Kidney tubule cell (primary cell): ENCODE measurements at regions not wholly inside any gene's neighbourhood (a gene's known extent, or its start where the extent isn't known, plus 50 kb on each side); places are given as distances from the start of the nearest gene placed in this dataset.
"Not testable (repeated sequence)": the region's sequence is repeated elsewhere in the genome, so short reads cannot be mapped to it uniquely, and the experiment has no call there.

ENCODE experiments used
- DNase-seq: peaks from one replicate; pipeline ENCODE4 v3.0.0-alpha.2; 2018; ENCODE audit warnings: low spot score

DNA sequence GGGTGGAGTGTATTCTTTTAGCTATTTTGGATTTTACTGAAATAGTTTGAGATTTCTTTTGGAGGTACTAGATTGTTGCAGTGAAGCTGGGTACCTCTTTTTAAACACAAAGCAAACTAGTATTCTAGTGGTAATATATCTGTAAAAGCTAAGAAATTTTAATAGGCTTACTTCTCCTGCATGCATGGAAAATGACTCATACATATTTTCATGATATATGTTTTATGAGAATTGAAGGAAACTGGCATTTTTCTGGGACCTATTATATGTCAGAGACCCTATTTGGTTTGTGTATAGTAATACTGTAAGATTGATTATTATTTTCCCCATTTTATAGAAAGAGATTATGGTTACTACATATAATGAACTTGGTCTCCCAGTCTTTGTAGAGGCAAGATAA, 851.0 kb downstream of the DIPK2A start:
- DNase-seq: no peak

DNA sequence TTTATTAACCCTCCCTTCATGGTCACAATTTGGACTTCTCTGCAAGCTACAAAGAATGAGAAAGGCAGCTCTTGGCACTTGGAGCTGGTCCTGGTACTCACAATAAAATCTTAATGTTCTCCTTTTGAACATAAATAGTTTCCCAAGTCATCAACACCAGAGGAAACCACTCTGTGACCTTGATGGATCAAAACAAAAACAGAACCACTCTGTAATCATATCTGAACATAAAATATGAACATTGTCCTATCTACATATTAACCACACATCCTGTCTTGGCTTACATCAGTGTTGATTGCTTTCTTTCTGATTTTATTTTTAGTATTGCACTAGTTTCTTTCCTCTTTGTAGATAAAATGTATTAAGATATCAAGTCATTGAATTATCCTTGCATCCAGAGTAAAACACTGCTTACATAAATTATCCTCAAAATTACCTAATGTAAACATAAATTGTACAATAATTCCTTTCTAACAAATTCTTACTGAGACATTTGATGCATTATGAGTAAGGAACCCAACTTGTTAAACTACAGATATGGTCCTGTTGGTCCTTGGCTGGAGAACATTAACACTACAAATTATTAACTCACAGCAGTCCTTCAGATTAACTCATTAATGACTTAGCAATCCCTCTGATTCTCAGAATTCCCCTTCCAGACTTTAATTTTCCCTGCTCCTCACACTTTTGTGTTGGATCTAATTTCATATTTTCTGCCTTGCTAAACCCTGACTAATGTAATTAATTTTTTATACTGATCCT, 860.5 kb downstream of the DIPK2A start:
- DNase-seq: no peak

DNA sequence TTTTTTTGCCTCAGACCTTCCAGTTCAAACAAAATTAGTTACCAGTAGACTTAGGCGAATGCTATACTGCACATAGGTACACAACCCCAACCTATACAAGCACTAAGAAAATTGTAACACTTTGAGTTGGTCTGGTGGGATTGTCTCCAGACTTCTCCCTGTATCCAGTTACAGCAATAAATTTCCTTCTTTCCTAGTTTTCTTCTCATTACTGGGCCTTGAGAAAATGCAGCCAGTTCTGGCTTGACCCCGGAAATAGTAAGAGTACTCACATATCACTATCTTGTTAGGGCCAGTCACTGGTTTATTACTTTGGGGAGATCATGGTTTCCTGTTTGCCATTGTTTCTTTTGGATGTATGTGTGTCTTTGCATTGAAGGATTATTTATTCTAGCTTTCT, 868.4 kb downstream of the DIPK2A start:
- no peak for DNase-seq

DNA sequence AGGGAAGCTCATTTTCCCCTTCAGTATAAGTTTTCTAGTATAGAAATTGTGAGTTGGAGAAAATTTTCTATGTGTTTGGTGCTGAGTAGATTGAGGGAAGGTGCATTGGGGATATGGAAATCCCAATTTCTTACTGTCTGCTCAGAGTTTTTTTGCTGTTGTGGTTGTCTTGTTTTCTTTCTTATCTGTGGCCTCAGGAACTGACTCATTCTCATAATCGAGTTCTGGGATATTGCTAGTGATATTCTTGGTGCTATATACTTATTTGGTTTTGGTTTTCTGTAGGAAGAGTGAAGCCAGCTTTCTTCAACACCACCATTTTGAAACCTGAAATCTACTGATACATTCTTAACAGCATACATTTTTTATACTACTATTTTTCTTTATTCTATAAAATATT, 869.2 kb downstream of the DIPK2A start:
- DNase-seq: no peak

DNA sequence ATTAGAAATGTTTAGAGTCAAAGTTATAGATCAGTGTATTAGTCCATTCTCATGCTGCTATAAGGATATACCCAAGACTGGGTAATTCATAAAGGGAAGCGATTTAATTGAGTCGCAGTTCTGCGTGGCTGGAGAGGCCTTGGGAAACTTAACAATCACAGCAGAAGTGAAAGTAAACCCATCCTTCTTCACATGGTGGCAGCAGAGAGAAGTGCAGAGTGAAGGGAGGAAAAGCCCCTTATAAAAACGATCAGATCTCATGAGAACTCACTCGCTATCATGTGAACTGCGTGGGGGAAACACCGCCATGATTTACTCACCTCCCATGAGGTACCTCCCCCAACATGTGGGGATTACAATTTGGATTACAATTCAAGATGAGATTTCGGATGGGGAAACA, 871.5 kb downstream of the DIPK2A start:
- no peak for DNase-seq

DNA sequence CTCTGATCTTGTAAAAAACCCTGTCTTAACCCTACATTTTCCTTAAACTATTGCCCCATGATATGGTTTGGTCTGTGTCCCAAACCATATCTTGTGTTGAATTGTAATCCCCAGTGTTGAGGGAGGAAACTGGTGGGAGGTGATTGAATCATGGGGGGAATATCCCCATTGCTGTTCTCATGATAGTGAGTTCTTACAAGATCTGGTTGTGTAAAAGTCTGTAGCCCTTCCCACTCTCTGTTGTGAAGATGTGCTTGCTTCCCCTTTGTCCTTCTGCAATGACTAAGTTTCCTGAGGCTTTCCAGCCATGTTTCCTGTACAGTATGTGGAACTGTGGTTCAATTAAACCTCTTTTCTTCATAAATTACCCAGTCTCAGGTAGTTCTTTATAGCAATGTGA, 881.4 kb downstream of the DIPK2A start:
- DNase-seq: no peak

DNA sequence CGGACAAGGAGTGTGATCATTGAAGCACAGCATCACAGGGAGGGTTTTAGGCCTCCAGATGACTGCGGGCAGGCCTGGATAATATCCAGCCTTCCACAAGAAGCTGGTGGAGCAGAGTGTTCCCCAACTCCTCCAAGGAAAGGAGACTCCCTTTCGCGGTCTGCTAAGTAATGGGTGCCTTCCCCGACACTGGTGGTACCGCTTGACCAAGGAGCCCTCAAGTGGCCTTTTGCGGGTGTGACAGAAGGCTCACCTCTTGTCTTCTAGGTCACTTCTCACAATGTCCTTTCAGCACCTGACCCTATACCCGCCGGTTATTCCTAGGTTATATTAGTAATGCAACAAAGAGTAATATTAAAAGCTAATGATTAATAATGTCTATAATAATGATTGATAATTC, 882.4 kb downstream of the DIPK2A start:
- DNase-seq: not testable (repeated sequence)

DNA sequence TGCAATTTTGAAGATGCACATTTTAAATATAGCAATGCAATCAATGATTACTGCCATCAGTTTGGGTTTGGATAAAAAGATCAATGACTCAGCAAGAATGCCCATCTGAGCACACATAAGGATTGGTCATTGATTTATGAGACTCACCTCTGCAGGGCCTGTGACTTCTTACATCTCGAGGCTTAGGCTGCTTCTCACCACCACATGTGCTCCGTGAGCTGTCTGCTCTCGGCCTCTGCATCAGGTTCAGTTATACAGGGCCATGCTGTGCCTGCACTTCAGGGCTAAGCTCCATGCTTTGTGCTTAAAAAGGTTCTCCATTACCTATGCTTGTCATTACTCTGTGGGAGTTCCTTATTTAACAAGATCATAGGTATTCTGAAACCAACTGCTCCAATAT, 887.5 kb downstream of the DIPK2A start:
- DNase-seq: no peak

DNA sequence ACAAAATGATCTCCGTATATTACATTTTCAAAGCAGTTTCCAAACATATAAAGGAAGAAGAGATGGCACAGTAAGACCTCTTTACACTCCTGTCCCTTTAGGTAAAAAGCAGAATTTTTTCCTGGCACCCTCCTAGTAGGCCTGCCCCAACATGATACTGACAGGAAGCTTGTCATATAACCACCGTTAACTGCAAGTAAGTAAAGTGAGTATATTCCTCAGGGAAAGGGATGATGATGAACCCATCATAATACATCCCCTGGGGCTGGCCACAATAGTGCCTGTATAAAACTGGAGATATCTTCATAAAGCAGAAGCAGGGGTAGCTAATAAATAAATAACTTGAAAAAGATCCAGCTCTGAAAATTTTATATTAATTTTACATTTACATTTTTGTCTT, 893.0 kb downstream of the DIPK2A start:
- DNase-seq: no peak

DNA sequence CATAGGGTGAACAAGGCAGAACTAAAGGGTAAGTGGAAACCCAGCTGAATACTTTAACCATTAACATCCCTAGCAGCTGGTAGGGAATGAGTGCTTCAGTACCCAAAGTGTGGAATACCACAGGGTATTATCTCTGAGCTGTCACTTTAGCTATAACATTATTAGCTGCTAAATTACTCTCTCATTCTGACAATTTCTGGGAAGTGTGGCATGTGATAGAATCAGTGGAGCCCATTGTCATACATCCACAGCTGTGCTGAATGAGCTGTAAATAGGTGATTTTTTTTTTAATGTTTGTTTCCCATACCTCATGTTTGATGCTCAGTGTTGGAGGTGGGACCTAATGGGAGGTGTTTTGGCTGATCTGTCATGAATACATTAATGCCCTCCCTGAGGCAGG, 894.3 kb downstream of the DIPK2A start:
- no peak for DNase-seq

DNA sequence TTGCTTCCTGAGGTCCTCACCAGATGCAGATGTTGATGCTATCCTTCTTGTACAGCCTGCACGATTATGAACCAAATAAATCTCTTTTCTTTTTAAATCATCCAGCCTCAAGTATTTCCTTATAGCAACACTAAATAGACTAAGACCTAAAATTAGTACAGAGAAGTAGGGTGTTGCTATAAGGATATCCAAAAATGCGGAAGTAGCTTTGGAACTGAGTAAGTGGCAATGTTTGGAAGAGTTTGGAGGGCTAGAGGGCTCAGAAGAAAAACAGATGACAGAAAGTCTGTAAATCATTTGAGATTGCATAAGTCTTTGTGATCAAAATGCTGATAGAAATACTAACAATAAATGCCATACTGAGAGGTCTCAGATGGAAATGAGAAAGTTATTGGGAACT, 894.9 kb downstream of the DIPK2A start:
- DNase-seq: no peak

DNA sequence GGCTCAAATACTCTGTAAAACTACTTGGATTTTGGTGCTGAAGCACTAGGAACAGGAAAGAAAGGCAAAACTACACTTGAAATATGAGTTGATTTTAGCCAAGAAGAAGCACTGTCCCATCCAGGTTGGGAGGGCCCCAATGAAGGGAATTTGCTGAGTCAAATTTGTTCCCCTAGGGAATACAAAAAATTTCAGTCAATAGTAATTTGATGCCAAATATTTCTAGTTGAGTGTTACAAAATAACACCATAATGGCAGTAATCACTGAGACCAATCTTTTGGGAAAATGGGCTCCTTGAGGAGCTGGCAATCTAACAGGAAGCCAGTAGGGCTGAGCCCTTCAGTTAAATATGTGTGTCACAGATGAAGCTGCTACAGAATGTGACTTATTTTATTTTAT, 896.9 kb downstream of the DIPK2A start:
- DNase-seq: no peak

DNA sequence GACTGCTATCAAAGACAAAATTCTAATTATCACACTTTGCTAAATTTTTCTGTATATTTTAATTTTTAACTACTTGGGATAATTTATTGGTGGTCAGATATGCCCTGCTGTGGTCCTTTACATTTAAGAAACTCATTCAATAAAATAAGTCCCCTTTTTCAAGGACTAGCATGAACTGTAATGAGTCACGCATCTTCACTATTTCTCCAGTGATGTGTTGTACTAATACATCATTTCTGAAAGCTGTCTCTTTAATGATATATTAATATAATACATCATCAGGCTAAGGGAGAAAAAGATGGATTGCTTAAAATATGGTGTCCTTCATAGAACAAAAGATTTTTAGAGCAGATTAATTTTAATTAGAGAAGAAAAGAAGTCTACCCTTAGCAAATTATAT, 901.4 kb downstream of the DIPK2A start:
- DNase-seq: no peak

DNA sequence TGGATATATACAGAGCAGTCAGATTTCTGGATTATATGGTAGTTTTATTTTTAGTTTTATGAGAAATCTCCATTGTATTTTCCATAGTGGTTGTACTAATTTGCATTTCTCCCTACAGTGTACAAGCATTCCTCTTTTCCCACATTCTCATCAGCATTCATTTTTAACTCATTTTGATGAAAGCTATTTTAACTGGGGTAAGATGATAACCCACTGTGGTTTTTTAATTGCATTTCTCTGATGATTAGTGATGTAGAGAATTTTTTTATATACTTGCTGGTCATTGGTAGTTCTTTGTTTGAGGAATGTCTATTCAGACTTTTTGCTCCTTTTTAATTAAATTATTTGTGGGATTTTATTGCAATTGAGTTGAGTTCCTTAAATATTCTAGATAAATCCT, 903.6 kb downstream of the DIPK2A start:
- no peak for DNase-seq

DNA sequence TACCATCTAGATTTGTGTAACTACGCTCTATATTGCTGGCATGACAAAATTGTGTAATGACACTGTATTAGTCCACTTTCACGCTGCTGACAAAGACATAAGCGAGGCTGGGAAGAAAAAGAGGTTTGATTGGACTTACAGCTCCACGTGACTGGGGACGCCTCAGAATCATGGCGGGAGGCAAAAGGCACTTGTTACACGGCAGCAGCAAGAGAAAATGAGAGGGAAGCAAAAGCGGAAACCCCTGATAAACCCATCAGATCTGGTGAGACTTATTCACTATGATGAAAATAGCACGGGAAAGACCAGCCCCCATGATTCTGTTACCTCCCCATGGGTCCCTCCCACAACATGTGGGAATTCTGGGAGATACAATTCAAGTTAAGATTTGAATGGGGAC, 905.7 kb downstream of the DIPK2A start:
- no peak for DNase-seq

DNA sequence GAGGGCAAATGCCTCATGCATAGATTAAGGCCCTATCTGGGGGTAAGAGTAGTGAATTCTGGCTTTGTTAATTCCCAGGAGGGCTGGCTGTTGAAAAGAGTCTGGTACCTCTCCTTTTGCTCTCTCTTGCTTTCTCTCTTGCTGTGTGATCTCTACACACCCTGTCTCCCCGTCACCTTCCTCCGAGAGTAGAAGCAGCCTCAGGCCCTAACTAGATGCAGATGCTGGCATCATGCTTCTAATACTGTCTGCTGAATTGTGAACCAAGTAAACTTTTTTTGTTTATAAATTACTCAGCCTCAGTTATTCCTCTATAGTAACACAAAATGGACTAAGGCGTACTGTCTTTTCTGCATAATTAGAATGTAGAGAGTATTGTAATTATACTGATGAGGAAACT, 908.1 kb downstream of the DIPK2A start:
- DNase-seq: no peak

DNA sequence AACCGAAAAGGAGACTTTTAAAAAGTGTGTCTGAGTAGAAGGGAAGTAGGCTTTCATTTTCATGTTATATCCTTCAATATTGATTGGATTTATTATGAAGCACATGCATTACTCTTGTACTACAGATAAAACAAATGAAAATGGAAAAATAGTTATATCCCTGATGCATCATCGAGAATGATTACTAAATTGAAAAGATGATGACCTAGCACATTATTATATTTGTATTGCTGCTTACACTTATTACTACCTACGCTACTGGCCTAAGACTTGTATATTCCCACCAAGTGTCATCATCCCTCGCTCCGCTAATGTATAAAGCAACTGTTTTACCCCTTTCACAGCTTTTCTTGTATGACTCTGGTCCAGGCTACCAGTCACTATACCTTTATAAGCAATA, 922.4 kb downstream of the DIPK2A start:
- no peak for DNase-seq

DNA sequence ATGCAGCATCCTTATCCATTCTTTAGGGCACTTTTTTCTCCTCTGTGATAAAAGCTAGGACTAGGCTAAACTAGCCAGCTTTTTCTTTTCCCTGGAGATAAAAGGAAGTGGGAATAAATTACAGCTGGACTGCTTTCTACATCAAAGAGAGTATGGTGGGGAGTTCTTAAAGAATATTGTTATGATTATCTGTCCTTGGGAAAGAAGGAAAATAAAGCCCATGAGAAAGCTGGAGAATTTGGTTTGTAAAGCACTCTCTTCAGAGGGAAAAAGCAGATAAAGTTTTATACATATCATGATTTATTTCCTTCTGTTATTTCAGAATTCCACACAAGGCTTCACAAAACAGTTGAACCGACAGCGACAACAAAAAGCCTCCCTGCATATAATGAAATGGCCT, 923.0 kb downstream of the DIPK2A start:
- no peak for DNase-seq

DNA sequence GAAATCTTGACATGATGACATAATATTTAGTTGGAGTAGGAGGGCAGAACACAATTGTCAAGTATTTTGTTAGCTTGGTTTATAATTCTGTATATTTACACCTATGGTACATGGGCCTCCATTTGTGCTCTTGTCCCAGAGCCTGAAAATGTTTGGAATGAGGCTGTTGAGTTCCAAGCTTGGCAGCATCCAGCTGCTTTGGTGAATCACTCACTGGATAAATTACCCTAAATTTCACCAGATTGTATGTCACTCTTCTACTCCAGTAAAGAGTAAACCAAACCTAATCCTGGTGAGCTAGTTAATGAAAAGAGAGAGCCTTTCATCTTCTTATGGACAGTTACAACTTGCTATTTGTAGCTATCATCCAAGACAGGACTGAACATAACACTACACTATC, 928.7 kb downstream of the DIPK2A start:
- DNase-seq: no peak

DNA sequence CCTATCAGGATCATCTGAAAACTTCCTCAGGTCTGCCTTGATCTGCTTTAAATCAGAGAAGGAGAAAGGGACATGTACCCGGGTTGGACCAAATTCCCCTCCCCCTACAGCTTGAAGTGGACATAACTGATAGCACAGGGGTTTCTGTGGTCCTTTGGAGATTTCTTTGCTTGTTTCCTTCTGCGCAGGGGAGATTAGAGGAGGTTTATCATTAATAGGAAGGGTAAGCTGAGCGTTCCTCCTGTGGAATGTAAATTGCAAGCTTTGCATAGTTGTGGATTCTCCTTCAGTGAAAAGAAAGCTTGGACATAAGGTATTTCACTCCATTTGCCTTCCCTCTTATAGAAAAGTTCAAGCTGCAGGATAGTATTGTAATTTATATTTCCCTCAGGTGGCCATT, 936.0 kb downstream of the DIPK2A start:
- peak; percentile 9 for DNase-seq

DNA sequence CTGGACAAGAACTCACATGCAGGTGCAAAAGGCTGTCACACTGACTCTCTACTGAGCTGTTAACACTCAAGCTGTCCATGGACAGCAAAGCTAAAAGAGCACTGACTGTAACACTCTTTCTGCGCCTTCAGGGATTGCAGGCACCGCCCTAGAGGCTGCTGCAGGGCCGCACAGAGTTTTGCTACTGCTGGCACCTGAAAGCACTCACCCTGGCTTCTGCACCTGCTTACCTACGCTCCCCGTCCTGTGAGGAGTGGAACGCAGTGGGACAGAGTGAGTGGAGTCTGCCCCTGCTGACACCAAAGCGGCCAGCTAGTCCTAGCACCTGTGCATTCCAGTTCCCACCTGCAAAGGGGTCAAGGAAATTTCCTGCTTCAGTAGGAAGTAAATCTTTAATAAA, 941.3 kb downstream of the DIPK2A start:
- DNase-seq: no peak

DNA sequence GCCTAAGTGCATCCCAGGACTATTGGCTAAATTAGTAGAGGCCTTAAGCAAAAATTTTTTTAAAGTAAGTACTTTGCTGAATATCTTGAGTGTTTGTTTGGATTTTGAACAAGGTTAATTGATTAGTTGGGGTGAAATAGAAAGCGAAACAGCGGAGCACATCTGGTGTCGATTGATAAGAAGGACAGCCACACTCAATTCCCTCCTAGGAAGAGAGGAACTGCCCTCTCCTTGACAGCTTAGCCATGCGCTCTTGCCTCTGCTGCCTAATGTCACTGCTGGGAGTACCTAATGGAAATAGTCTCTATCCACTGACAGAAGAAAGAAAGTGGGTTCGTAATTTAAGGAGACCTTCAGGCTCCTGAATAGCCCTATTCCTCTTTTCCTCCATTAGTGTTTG, 943.6 kb downstream of the DIPK2A start:
- DNase-seq: no peak

DNA sequence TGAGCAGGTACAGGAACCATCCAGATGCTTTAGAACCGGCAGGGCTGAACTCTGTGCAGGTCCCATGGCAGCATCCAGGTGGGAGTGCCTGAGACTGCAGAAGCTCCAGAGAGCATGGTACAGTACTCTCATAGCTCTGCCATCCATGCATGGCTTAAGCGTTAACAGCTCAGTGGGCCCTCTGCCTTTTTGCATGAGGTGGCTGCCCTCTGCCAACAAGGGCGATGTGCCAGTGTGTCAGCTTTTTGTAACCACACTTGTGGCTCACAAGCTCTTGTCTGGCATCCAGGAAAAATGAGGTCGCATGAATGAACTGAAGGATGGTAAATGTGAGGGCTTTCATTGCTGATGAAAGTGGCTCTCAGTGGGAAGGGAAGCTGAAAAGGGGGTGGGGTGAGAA, 950.1 kb downstream of the DIPK2A start:
- peak; percentile 32 for DNase-seq

DNA sequence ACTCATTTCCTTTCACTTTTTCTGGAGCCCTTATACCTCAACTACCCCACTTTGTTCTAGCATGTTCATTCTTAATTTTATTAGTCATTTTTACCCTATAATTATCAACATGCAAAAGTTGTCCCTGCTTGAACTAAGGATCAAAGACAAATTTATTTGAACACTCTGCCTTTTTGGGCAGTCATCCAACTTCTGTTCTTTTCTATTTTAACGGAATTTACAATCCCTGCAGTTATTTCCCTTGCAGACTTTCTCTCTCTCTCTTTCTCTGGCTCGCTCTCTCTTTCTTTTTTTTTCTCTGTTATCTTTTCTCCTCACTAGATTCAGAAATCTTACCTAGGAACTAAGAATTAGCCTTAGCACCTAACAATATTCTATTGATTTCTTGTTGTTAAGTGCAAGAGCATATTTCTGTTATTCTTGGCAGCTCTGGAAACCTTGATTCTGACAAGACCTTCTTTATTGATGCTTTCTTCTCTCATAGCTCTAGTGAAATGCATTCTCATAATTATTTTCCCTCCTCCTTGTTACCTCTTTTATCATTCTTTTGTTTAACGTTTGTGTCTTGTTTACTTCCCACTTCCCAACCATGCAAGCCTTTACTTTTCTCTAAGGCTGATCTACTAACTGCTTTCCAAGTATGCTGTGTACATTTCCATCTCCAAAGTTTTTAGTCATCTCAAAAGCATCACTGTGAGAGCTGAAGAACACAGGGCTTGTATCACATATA, 951.6 kb downstream of the DIPK2A start:
- no peak for DNase-seq
